ENCODE measurements at regions not wholly inside any gene's neighbourhood (a gene's known extent, or its start where the extent isn't known, plus 50 kb on each side); places are given as distances from the start of the nearest gene placed in this dataset.

DNA sequence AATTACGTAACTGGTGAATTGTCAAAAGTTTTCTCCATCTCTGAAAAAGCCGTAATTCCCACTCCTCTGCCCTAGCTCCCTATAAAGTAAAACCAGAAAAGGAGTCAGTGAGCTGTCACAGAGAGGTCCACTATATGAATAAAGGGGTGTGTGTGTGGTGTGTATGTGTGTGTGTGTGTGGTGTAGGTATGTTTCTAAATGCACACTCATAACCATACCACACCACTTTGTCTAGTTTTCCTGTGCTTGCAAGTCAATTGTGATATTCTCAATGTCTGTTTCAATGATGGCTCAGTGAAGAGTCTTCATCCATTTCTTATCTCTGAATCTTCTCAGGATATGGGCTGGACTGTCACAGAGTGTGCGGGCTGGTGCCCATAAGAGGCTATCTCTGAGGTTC lies 54.8 kb upstream of the CCDC68 start:
- intact Hi-C loops (cut with micrococcal nuclease): no loop called here
- H3K4me3 ChIP-seq (replicated peaks in 1 of 3; ENCODE audit: low read depth in 2 of 3, low read length in 3 of 3): no peak overlapping the region
- H3K9ac ChIP-seq (ENCODE audit: insufficient read depth, low read length, poor library complexity, severe bottlenecking): no peak overlapping the region
- H3K9me3 ChIP-seq (replicated peaks in 1 of 2; ENCODE audit: control insufficient read depth in 1 of 2, insufficient read depth in 1 of 2, low read length in 2 of 2): no peaks in the 10 kb centered on the region
- H3K36me3 ChIP-seq (replicated peaks in 1 of 2; ENCODE audit: control insufficient read depth in 1 of 2, insufficient read depth in 2 of 2, low read length in 2 of 2): no peaks in the 10 kb centered on the region
- Mint-ChIP-seq H3K9me3 (peaks cover 0 to 3% (median 0%) of the 10 kb centered on the region in 7 donors), H3K4me3 (no peak overlapping the region), H3K27ac (no peak overlapping the region), H3K4me1 (no peaks in the 10 kb centered on the region), H3K27me3 (ENCODE audit: low read depth in 3 of 3) (peaks cover 0 to 4% (median 1%) of the 10 kb centered on the region in 3 donors), H3K36me3 (no peaks in the 10 kb centered on the region)
- no peaks in the 10 kb centered on the region for H3K79me2 ChIP-seq (ENCODE audit: insufficient read depth, low read length)
- TF ChIP-seq CTCF (IDR thresholded peaks at IDR 0.05): no peak
- no peak overlapping the region for H3K27ac ChIP-seq (ENCODE audit: low read depth in 1 of 2, low read length in 2 of 2)
- no peak for DNase-seq
- H2AFZ ChIP-seq (ENCODE audit: insufficient read depth, low read depth, low read length, poor library complexity, severe bottlenecking): no peak overlapping the region
- no peaks in the 10 kb centered on the region for H3K27me3 ChIP-seq (ENCODE audit: control insufficient read depth in 2 of 2, insufficient read depth in 2 of 2, low read length in 2 of 2)
- H3K4me2 ChIP-seq (replicated peaks; ENCODE audit: extremely low read depth, low read length, poor library complexity, severe bottlenecking): no peak overlapping the region
- no peaks in the 10 kb centered on the region for H3K4me1 ChIP-seq (ENCODE audit: control insufficient read depth in 1 of 2, insufficient read depth in 2 of 2, low read length in 2 of 2)
- 100% methylated on average over 1 of the region's 3 CpGs for WGBS (ENCODE audit: insufficient coverage)
- H4K20me1 ChIP-seq (ENCODE audit: insufficient read depth, low read length): no peaks in the 10 kb centered on the region

DNA sequence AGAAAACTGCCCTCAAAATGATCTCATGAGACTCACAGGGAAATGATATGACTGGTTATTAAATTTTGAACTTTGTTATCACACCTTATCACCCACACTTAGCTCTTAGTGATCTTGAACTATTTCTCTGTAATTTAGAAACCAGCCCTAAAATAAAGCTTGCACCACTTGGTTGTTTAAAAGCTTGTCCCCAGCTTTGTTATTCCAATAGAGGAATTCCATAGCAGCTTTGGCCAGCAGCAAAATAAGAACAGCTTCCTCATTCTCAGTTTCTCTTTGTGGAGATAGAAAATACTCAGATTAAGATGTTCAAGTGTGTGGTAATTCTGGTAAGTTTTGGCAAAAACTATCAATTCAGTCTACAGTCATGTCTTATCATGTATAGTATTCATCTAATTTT lies 54.4 kb upstream of the CCDC68 start:
- intact Hi-C loops (cut with micrococcal nuclease): no loop called here
- Histone ChIP-seq H3K9me3 (replicated peaks in 1 of 2; ENCODE audit: control insufficient read depth in 1 of 2, insufficient read depth in 1 of 2, low read length in 2 of 2) (no peaks in the 10 kb centered on the region), H4K20me1 (ENCODE audit: insufficient read depth, low read length) (no peaks in the 10 kb centered on the region), H3K27me3 (ENCODE audit: control insufficient read depth in 2 of 2, insufficient read depth in 2 of 2, low read length in 2 of 2) (no peaks in the 10 kb centered on the region), H3K27ac (ENCODE audit: low read depth in 1 of 2, low read length in 2 of 2) (no peak overlapping the region), H3K4me1 (ENCODE audit: control insufficient read depth in 1 of 2, insufficient read depth in 2 of 2, low read length in 2 of 2) (no peaks in the 10 kb centered on the region), H3K79me2 (ENCODE audit: insufficient read depth, low read length) (no peaks in the 10 kb centered on the region), H3K4me2 (replicated peaks; ENCODE audit: extremely low read depth, low read length, poor library complexity, severe bottlenecking) (no peak overlapping the region), H3K36me3 (replicated peaks in 1 of 2; ENCODE audit: control insufficient read depth in 1 of 2, insufficient read depth in 2 of 2, low read length in 2 of 2) (no peaks in the 10 kb centered on the region), H3K9ac (ENCODE audit: insufficient read depth, low read length, poor library complexity, severe bottlenecking) (no peak overlapping the region), H2AFZ (ENCODE audit: insufficient read depth, low read depth, low read length, poor library complexity, severe bottlenecking) (no peak overlapping the region), H3K4me3 (replicated peaks in 1 of 3; ENCODE audit: low read depth in 2 of 3, low read length in 3 of 3) (no peak overlapping the region)
- Mint-ChIP-seq H3K27ac (no peak overlapping the region), H3K27me3 (ENCODE audit: low read depth in 3 of 3) (peaks cover 0 to 4% (median 1%) of the 10 kb centered on the region in 3 donors), H3K36me3 (no peaks in the 10 kb centered on the region), H3K4me3 (no peak overlapping the region), H3K4me1 (no peaks in the 10 kb centered on the region), H3K9me3 (peaks cover 0 to 3% (median 0%) of the 10 kb centered on the region in 7 donors)
- TF ChIP-seq CTCF (IDR thresholded peaks at IDR 0.05): no peak
- no peak for DNase-seq

Measured in CD14-positive monocyte (primary cell).